HG03442 (cell line): ENCODE measurements at regions not wholly inside any gene's neighbourhood (a gene's known extent, or its start where the extent isn't known, plus 50 kb on each side); places are given as distances from the start of the nearest gene placed in this dataset.

Source experiments
- ATAC-seq: cut with Tn5 transposase; IDR thresholded peaks from one replicate; pipeline ENCODE4 v1.9.1; 2021; ENCODE audit warnings: mild to moderate bottlenecking, moderate library complexity; ENCODE audit not compliant: unreplicated experiment

- ATAC-seq, result no peak
Observed at GRCh38 chr13:111472559-111473460, 152.4 kb downstream of the TEX29 start.

GRCh38 chr13:111474136-111475002 is 153.9 kb downstream of the TEX29 start:
- ATAC-seq, result no peak

DNA sequence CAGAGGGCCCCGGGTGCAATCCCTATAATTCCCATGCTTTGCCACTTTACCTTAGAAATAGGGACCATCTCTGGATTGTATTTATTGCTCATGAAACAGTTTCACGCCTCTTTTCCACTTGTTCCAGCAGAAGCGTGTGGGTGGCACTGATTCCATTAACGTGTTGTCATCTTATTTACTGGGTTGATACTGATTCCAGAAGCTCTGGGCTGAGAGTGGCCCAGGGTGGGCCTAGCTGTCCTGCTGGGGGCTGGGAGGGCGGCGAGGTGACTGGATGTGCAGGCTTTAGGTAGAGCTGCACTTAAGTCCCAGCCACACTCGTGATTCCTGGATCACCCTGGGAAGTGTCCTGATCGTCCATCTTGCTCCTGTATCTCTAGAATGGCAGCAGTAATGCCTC is 155.0 kb downstream of the TEX29 start:
- ATAC-seq, result no peak

DNA sequence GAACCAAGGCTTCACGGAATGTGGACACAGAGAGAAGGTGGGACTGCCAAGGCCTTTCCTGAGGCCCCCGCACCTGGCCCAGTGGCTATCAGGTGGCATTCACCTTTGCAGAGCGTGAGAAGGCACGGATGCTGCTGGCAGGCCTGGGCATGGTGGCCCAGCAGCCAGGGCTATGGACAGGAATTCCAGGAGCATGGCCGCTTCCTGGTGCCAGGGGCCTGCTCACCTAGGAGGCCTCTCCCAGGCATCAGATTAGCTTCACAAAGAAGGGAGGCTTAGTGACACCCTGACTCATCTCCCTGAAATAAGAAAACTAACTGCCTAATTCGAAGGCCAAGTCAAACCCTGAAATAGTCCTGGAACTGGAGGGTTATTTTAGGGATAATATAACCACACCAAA is 155.8 kb downstream of the TEX29 start:
- no peak for ATAC-seq

- no peak for ATAC-seq
Observed at GRCh38 chr13:111479412-111479811, 159.0 kb downstream of the TEX29 start.

GRCh38 chr13:111480503-111480902 is 160.1 kb downstream of the TEX29 start:
- ATAC-seq, result no peak

- no peak for ATAC-seq
Observed at GRCh38 chr13:111480976-111481375, 160.5 kb downstream of the TEX29 start.

DNA sequence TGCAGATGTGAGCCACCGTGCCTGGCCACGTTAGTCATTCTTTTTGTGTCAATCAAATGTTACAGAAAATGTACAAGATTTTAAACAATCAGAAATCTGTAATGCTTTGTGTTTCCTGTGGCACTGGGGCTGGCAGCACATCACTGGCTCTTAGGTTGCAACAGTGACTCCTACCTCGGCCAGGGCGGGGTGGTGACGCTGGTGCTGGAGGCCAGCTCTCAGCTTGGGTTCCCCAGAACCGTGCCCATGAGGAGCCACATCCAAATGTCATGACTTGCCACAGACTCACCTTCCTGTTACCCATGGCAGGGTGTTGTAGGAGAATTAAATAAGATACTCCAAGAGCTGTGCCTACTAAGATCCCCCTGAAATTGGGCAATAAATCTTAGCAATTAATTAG is 161.7 kb downstream of the TEX29 start:
- no peak for ATAC-seq

- no peak for ATAC-seq
Observed at GRCh38 chr13:111482806-111483620, 162.6 kb downstream of the TEX29 start.

DNA sequence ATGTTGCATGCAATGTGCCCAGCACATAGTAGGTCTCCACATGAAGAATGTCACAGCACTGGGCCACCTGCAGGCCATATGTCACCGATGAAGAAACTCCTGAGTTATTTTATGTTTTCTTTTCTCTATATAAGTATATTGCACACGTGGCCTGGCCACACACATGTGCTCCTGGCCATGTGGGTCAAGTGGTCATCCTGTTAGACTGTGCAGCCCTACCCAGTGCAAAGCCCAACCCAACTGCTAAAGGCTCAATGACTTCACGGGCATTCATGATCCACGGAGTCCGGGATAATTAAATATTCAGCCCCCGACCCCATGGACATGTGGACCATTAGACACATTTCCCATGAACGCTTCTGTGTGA is 163.2 kb downstream of the TEX29 start:
- no peak for ATAC-seq

- ATAC-seq, result no peak
Observed at GRCh38 chr13:111484141-111484925, 163.9 kb downstream of the TEX29 start.

- ATAC-seq, result no peak
Observed at GRCh38 chr13:111484959-111485358, 164.5 kb downstream of the TEX29 start.

DNA sequence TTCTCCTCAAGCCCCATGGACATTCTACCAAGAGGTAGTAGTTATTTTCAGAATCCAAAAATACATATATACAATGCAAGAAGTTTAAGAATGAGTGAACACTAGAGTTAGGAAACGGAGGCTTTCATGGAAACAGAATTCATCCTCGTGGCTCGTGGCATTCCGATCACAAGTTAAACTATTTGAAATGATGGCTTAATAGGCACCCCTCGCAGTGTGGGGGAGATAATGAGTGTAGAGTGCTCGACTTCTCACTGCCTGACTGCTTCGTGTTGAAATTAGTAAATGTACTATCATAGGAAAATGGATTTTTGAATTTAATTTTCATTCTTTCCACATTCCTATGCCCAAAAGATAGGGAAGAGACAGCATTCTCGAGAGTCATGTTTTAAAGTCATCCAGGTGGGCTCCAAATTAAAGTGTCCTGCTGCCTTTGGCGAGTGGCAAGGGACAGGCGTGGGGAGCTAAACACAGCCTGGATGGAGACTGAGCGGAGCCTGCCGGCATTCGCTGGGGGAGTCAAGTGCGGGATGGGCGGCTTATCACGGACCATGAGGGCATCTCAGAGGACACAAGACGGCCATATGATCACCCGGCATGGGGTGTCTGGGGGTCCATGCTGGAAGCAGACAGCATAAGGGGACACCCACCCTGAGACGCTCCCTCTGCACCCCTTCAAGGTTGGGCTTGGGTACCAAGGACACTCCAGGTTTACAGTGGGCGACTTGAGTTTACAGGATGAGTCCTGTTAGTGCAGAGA is 165.2 kb downstream of the TEX29 start:
- ATAC-seq, result no peak

DNA sequence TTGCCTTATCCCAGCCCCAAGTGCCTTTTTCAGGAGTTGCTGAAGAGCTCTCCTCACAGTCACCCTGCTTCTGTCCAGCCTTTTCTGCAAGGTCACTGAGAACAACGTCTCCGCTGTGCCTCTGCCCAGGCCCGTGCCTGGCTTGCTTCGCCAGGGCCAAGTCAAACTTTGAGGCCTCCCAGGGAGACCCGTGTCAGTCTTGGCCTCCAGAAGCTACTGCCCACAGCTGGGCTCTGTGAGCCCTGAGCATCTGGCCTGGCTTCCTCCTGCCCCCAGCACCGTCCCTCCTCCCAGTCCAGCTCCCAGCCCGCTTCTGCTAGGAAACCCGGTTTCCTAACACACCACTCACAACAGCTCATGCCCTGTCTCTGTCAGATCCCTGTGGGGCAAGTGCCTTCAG is 165.9 kb downstream of the TEX29 start:
- no peak for ATAC-seq

DNA sequence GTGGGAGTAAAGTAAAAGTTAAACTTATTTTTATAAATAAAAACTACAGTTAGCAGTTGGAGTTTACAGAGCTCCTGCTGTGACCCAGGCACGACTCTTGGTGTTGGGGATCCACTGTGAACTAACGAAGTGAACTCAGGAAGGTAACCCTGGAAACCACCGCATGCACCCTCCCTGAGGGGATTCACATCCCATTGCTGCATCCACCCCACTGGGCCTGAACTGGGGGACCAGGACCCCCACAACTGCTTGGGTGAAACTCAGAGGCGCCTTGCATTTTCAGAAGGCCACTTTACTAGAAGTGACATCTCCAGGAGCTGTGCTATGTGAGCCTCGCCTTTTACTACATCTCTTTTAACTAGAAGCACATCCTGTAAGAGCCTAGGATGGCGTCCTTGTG is 166.4 kb downstream of the TEX29 start:
- no peak for ATAC-seq

DNA sequence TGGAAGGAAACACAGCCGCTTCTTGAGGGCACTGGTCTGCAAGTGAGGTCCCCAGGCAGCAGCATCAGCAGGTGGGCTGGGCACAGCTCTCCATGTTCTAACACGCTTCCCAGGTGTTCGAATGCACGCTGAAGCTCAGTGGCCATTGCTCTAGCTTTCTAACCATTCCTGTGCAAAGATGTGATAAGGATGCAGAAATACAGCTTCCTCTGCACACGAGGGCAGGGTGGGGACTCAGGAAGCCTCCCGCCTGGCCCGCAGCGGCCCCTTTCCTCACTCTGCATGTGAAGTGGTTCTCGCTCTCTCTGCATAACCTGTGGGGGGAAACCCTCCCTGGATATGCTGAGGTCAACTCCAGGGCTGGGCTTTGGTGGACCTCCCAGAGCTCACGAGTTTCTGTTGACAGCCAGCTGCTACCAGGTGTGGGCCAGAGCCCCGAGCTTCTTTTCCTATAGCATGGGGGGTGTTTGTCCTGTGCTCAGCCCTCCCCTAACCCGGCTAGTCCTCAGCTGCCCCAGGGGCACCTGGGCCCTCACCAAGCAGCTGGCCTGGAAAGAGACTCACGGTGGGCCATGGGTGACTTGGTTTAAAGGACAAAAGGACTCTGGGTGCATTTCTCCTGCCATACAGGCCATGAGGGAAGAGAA is 168.2 kb downstream of the TEX29 start:
- no peak for ATAC-seq

- ATAC-seq, result no peak
Observed at GRCh38 chr13:111489301-111489700, 168.9 kb downstream of the TEX29 start.

- no peak for ATAC-seq
Observed at GRCh38 chr13:111490611-111491010, 170.2 kb downstream of the TEX29 start.

GRCh38 chr13:111491021-111491420 is 170.6 kb downstream of the TEX29 start:
- ATAC-seq, result no peak
